ENCODE measurements at regions not wholly inside any gene's neighbourhood (a gene's known extent, or its start where the extent isn't known, plus 50 kb on each side); places are given as distances from the start of the nearest gene placed in this dataset.

- Histone ChIP-seq H3K9me2 (ENCODE audit: insufficient read depth, low read length) (no peaks in the 10 kb centered on the region), H3K4me1 (ENCODE audit: insufficient read depth, low read length, poor library complexity, severe bottlenecking) (peaks cover 18% of the 10 kb centered on the region), H3K4me3 (ENCODE audit: low read depth, low read length, poor library complexity, severe bottlenecking) (no peak overlapping the region), H4K20me1 (ENCODE audit: insufficient read depth, low read length) (no peaks in the 10 kb centered on the region), H3K9me3 (ENCODE audit: low read length) (no peaks in the 10 kb centered on the region), H3K4me2 (ENCODE audit: low read length) (no peak overlapping the region), H3K79me2 (ENCODE audit: insufficient read depth, low read depth, low read length) (no peaks in the 10 kb centered on the region), H3K36me3 (ENCODE audit: insufficient read depth, low read length) (no peaks in the 10 kb centered on the region), H2AFZ (ENCODE audit: low read length) (no peak overlapping the region; the same call in 1 of the 2 replicates), H3K27ac (ENCODE audit: low read depth, low read length, poor library complexity, severe bottlenecking) (no peak overlapping the region)
- no TSS peak for BruUV-seq (replicated peaks)
- POLR2A ChIA-PET, result interaction anchor here (0.7 to 1.6 kb wide), 5 partner anchors 15 to 108 kb away, joined by 3 to 5 read pairs (median 3); partner anchors contain the start of gene DUSP6
- no peak for DNase-seq (ENCODE audit: low spot score)
- CTCF ChIA-PET (ENCODE audit: unreplicated experiment), result no interaction called here
- intact Hi-C loops (cut with micrococcal nuclease; ENCODE audit: unreplicated experiment), result no loop called here
- TF ChIP-seq, protein P1, sequence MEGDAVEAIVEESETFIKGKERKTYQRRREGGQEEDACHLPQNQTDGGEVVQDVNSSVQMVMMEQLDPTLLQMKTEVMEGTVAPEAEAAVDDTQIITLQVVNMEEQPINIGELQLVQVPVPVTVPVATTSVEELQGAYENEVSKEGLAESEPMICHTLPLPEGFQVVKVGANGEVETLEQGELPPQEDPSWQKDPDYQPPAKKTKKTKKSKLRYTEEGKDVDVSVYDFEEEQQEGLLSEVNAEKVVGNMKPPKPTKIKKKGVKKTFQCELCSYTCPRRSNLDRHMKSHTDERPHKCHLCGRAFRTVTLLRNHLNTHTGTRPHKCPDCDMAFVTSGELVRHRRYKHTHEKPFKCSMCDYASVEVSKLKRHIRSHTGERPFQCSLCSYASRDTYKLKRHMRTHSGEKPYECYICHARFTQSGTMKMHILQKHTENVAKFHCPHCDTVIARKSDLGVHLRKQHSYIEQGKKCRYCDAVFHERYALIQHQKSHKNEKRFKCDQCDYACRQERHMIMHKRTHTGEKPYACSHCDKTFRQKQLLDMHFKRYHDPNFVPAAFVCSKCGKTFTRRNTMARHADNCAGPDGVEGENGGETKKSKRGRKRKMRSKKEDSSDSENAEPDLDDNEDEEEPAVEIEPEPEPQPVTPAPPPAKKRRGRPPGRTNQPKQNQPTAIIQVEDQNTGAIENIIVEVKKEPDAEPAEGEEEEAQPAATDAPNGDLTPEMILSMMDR (conservative IDR thresholded peaks at IDR 0.05; ENCODE audit: low read length), result no peak
- TF ChIP-seq EZH2phosphoT487 (IDR thresholded peaks at IDR 0.05; ENCODE audit: borderline replicate concordance, low read depth, low read length), result no peak
Observed at GRCh38 chr12:89243771-89244170, 108.5 kb downstream of the DUSP6 start.

- Histone ChIP-seq H2AFZ (ENCODE audit: low read length) (no peak overlapping the region), H3K36me3 (ENCODE audit: insufficient read depth, low read length) (no peaks in the 10 kb centered on the region), H3K9me3 (ENCODE audit: low read length) (no peaks in the 10 kb centered on the region), H3K79me2 (ENCODE audit: insufficient read depth, low read depth, low read length) (no peaks in the 10 kb centered on the region), H3K4me3 (ENCODE audit: low read depth, low read length, poor library complexity, severe bottlenecking) (no peak overlapping the region), H3K27ac (ENCODE audit: low read depth, low read length, poor library complexity, severe bottlenecking) (no peak overlapping the region), H3K9me2 (ENCODE audit: insufficient read depth, low read length) (no peaks in the 10 kb centered on the region), H3K4me1 (ENCODE audit: insufficient read depth, low read length, poor library complexity, severe bottlenecking) (peaks cover 8% of the 10 kb centered on the region), H4K20me1 (ENCODE audit: insufficient read depth, low read length) (no peaks in the 10 kb centered on the region), H3K4me2 (ENCODE audit: low read length) (no peak overlapping the region)
- intact Hi-C loops (cut with micrococcal nuclease; ENCODE audit: unreplicated experiment), result no loop called here
- no TSS peak for BruUV-seq (replicated peaks)
- DNase-seq (ENCODE audit: low spot score), result no peak
- TF ChIP-seq, protein P1 (conservative IDR thresholded peaks at IDR 0.05; ENCODE audit: low read length), result no peak
- TF ChIP-seq EZH2phosphoT487 (IDR thresholded peaks at IDR 0.05; ENCODE audit: borderline replicate concordance, low read depth, low read length), result no peak
- POLR2A ChIA-PET, result interaction anchor here (1.1 kb wide), 1 partner anchor 14 kb away, joined by 4 read pairs; no protein-coding TSS in a partner anchor
- CTCF ChIA-PET (ENCODE audit: unreplicated experiment), result no interaction called here
Observed at GRCh38 chr12:89239534-89239933, 112.8 kb downstream of the DUSP6 start.

GRCh38 chr12:89238593-89238992 lies 113.7 kb downstream of the DUSP6 start:
- TF ChIP-seq, protein P1 (conservative IDR thresholded peaks at IDR 0.05; ENCODE audit: low read length), result no peak
- no peak for TF ChIP-seq EZH2phosphoT487 (IDR thresholded peaks at IDR 0.05; ENCODE audit: borderline replicate concordance, low read depth, low read length)
- ChIA-PET POLR2A (interaction anchor here (0.6 to 1.1 kb wide), 3 partner anchors 11 to 194 kb away, joined by 4 to 6 read pairs (median 4); no protein-coding TSS in a partner anchor), CTCF (ENCODE audit: unreplicated experiment) (no interaction called here)
- intact Hi-C loops (cut with micrococcal nuclease; ENCODE audit: unreplicated experiment), result no loop called here
- no peaks in the 10 kb centered on the region for H3K9me3 ChIP-seq (ENCODE audit: low read length)
- no peaks in the 10 kb centered on the region for H3K36me3 ChIP-seq (ENCODE audit: insufficient read depth, low read length)
- no peak overlapping the region for H3K27ac ChIP-seq (ENCODE audit: low read depth, low read length, poor library complexity, severe bottlenecking)
- no peak for DNase-seq (ENCODE audit: low spot score)
- no peaks in the 10 kb centered on the region for H4K20me1 ChIP-seq (ENCODE audit: insufficient read depth, low read length)
- H2AFZ ChIP-seq (ENCODE audit: low read length), result no peak overlapping the region
- H3K9me2 ChIP-seq (ENCODE audit: insufficient read depth, low read length), result no peaks in the 10 kb centered on the region
- H3K4me3 ChIP-seq (ENCODE audit: low read depth, low read length, poor library complexity, severe bottlenecking), result no peak overlapping the region
- H3K79me2 ChIP-seq (ENCODE audit: insufficient read depth, low read depth, low read length), result no peaks in the 10 kb centered on the region
- no peaks in the 10 kb centered on the region for H3K4me1 ChIP-seq (ENCODE audit: insufficient read depth, low read length, poor library complexity, severe bottlenecking)
- BruUV-seq (replicated peaks), result no TSS peak
- H3K4me2 ChIP-seq (ENCODE audit: low read length), result no peak overlapping the region
